GM21737 (cell line): ENCODE measurements at regions not wholly inside any gene's neighbourhood (a gene's known extent, or its start where the extent isn't known, plus 50 kb on each side); places are given as distances from the start of the nearest gene placed in this dataset.
"Not testable (repeated sequence)": the region's sequence is repeated elsewhere in the genome, so short reads cannot be mapped to it uniquely, and the experiment has no call there.

ENCODE experiments used
- ATAC-seq: cut with Tn5 transposase; IDR thresholded peaks from one replicate; pipeline ENCODE4 v1.9.1; 2021; ENCODE audit warnings: mild to moderate bottlenecking, moderate library complexity; ENCODE audit not compliant: unreplicated experiment

DNA sequence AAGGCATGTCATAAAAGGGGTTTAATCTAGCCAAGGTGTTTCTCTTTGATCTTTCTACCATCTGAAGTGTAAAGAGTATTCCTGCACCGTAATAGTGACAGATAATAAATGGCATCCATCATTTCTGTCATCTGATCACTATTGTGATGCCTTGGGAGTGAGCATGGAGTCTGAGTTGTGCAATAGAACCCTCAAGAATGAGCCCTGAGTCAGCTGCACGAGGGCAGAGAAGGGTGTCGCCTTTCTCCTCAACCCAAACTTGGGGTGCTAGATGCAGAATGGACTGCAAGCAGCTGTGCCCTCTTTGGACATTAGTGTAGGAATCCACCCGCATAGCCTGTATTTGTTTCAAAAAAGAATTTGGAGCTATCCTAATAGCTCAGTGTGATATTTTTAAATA lies 115.2 kb downstream of the ZNF37A start:
- ATAC-seq, result no peak

DNA sequence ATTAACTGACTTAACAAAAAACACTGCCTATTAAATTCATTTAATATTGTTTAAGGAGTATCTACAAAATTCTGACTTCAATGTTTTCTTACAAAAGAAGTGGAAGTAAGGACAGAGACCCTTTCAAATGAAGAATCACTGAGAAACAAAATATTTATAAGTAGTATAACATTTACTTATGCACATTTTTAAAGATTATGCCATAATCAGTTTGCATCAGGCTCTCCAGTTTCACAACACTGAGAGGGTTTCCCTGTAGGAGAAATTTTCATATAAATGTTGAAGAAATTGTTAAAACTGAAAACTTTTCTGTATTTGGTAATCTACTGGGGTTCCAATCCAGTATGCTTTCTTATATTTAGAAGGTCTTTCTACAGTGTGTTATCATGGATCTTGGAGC lies 115.6 kb downstream of the ZNF37A start:
- ATAC-seq, result not testable (repeated sequence)

GRCh38 chr10:38212460-38212859 lies 118.3 kb downstream of the ZNF37A start:
- no peak for ATAC-seq

GRCh38 chr10:38226385-38226784 lies 132.2 kb downstream of the ZNF37A start:
- no peak for ATAC-seq

DNA sequence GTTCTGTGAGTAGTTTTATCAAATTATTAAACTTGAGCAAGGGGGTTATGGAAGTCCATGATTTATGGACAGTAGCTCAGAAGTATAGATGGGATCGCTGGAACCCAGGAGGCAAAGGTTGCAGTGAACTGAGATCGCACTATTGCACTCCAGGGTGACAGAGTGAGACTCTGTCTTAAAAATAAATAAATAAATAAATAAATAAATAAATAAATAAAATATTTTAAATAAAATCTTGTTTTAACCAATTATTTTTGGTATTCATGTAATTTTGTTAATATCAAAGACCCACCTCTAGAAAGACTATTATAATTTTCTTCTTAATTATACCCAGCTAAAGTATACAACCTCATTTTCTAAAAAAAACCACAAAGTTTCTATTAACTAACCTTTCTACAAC lies 134.3 kb downstream of the ZNF37A start:
- ATAC-seq, result no peak

DNA sequence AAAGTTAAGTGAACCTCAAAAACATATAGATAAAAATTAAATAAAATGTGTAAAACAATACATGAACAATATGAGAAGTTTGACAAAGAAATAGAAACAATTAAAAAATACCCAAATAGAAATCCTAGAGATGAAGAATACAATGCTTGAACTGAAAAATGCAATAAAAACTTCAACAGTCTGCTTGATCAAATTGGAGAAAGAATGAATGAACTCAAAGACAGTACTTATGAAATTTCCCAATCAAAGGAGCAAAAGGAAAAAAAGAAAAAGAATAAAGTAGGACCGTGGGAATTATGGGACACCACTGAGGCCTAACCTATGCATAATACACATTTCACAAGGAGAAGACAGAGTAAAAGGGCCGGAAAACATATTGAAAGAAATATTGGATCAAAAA lies 144.3 kb downstream of the ZNF37A start:
- not testable (repeated sequence) for ATAC-seq

DNA sequence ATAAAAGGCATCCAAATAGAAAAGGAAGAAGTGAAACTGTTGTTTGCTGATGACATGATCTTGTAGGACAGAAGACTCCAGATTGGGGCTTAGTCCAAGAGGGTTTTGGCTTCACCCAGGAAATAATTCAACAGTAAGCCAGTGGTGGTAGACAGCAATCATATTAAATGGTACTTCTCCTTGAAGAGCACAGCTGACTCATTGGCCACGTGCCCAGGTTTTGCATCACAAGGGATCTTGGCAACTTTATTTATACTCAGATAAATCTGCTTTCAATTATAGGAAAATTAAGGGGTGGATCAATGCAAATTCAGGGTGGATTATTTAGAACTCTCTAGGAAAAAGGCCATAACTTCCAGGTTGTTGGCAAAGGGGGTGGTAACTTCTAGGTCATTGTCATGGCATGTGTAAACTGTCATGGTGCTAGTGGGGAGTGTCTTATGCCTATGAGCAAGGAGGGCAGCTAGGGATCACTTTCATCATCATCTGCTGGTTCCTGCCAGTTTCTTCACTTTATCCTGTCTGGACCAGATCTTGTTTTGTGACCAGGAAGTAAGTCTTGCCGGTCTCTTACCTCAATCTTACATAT lies 148.0 kb downstream of the ZNF37A start:
- ATAC-seq, result not testable (repeated sequence)

GRCh38 chr10:38248113-38248512 lies 154.0 kb downstream of the ZNF37A start:
- ATAC-seq, result not testable (repeated sequence)

- ATAC-seq, result not testable (repeated sequence)
Observed at GRCh38 chr10:38252551-38252950, 158.4 kb downstream of the ZNF37A start.

DNA sequence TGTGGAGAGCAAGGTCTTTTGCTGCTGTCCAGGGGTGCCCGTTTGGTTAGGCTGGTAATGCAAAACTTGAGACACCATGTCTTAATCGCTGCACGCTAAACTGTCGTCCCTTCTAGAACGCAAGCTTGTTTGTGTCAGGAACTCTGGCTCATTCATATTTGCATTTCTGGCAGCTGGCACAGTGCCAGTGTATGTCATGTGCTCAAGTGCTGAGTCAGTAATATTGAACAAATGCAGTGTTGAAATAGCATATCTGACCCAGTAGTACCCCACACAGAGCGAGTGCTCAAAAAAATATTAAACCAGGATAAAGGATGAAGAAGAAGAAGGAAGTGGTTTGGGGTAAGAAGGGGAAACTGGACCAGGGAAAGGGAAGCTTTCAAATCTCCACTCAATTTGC lies 173.4 kb downstream of the ZNF37A start:
- not testable (repeated sequence) for ATAC-seq

DNA sequence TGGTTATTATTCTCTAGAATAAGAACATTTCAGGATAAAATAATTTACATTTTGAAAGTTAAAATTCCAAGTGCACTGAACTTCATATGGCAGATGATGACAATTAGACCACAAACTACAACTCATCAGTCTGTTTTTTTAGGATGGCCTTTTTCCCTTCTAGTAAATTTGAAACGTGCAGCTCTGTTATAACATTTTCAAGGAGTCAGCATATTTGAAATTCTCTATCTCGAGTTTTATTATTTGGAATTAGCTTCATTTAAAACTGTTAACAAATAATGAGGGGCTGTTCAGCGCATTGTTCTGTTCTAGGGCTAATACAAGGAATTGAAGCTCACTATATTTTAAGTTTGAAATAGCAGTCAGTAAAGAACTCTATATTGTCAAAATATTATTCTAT lies 176.9 kb downstream of the ZNF37A start:
- ATAC-seq, result not testable (repeated sequence)

- ATAC-seq, result not testable (repeated sequence)
Observed at GRCh38 chr10:38274879-38275278, 180.7 kb downstream of the ZNF37A start.

DNA sequence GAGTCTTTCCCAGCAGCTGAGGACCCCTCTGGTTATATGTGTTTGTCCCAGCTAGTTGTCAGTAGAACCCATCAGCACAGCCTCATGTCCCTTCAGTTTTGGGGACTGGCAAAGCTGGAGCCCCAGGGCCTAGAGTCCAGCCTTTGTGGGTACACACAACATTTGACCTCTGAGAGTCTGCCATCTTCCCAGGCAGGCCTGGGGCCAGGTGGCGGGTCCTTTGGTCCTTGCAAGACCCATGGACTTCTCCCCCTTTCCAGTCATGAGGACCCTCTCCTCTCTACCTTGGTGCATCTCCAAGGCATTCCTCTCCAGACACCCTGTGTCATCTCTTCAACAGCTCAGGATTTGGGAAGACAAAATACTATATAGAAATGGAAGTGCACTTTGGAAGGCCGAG lies 198.4 kb downstream of the ZNF37A start:
- not testable (repeated sequence) for ATAC-seq

DNA sequence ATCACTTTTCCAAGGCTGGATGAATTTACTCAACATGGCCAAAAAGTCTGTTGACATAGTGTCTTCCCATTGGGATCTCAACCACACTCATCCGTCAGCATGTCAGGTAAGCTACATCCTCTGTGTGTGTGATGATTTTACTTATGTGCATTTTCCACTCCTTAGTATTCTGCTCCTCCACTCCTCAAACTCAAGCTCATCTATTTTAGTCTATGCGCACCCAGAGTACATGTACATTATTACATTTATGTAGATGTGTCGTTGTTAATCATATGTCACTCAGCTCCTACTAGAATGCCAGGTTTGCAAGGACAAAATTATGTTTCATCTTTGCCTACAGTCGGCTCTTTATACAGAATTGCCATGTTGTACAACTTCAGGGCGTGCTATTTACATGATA lies 216.0 kb downstream of the ZNF37A start:
- ATAC-seq, result not testable (repeated sequence)

DNA sequence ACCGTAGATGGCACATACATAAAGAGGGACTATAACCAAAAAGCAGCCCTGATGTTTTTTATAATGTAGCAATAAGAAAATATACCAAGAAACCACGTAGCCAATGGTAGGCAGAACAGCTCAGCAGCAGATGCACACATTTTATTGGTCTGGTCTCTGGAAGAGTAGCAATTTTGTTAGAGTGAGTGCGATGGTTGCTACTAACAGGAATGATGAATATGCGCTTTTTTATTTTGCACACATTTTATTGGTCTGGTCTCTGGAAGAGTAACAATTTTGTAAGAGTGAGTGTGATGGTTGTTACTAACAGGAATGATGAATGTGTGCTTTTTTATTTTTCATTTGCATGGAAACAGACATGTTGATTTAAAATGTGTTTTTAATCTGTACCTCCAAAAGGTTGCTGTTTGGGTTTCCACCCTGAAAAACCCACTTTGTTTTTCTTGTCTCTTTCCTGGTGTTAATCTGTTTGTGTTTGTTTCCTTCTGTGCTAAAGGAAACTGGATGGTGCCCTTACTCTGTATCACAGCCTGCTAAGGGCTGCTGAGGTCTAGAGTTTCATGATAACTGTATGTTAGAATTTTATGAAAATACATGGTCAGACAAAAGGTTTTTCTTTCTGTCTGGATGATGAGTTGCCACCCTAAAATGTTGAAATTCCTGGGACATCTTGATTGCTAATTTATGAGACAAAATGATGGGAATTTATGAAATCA lies 221.1 kb downstream of the ZNF37A start:
- ATAC-seq, result not testable (repeated sequence)

GRCh38 chr10:38321393-38321792 lies 227.3 kb downstream of the ZNF37A start:
- not testable (repeated sequence) for ATAC-seq

DNA sequence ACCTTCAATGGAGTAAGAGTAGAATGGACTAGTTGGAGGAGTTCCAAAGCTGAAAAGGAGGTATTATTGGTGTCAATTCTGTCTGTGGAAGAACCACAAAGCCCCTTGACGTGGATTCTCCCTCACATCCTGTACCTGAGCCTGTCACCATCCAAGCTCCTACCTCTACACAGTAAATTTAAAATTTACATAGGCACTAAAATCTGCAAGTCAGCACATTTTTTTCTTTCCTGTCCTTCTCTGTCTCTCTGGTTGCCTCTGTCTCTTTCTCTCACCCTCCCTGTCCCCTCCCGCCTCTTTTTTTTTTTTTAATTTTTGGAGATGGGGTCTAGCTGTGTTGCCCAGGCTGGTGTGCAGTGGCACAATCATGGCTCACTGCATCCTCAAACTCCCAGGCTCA lies 236.2 kb downstream of the ZNF37A start:
- not testable (repeated sequence) for ATAC-seq

DNA sequence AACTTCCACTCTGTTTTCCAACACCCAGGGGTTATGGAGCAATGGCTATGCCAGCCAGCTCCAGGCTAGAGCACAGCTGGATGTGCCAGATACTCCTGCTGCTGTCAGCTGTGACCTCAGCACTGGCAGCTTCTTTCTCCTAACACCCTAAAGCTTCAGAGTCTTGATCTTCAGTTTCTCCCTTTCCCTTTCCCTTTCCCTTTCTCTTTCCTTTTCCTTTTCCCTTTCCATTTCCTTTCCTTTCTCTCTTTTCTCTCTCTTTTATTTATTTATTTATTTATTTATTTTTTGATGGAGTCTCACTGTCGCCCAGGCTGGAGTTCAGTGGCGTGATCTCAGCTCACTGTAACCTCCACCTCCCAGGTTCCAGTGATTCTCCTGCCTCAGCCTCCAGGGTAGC lies 237.0 kb downstream of the ZNF37A start:
- not testable (repeated sequence) for ATAC-seq

DNA sequence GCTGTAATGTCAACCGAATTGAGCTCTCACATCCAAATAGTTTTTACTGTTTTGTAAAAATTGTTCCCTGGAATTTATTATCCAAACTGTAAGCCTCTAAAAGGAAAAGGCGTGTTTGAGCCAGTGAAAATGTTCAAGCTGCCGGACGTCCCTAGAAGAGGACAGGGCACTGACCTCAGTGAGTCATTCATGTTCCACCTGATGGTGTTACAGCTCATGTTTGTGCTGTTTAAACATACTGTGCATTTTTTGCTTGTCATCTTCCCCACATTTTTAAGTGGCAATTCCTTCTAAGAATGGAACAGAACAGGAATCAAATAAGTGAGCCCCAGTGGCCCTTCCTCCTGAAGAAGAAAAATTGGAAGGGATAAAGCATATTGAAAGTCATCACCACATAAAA lies 239.6 kb downstream of the ZNF37A start:
- ATAC-seq, result not testable (repeated sequence)

- ATAC-seq, result not testable (repeated sequence)
Observed at GRCh38 chr10:38350645-38351044, 256.5 kb downstream of the ZNF37A start.

DNA sequence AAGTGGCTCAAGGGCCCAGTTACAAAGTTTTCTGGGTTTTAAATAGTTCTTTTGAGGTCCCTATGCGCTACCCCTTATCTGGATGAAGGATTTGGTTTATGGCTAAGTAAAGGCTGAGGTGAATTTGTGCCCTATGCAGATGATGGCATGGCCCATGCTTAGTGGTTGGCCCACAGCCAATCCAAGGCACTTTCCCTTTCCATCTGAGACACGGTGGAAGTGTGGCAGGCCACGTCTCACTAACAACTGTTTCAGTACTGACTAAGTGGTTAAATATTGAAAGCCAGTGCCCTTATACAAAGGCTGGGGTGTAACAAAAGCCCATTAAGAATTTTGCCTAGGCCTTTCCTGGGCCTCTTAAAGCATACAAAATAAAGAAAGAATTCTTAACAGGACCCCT lies 260.3 kb downstream of the ZNF37A start:
- ATAC-seq, result not testable (repeated sequence)

- ATAC-seq, result peak; percentile 99
Observed at GRCh38 chr10:38355911-38356526, 261.9 kb downstream of the ZNF37A start.
